Hepatic stellate cell (primary cell): ENCODE measurements at regions not wholly inside any gene's neighbourhood (a gene's known extent, or its start where the extent isn't known, plus 50 kb on each side); places are given as distances from the start of the nearest gene placed in this dataset.
"Not testable (repeated sequence)": the region's sequence is repeated elsewhere in the genome, so short reads cannot be mapped to it uniquely, and the experiment has no call there.

Experiments
- DNase-seq: peaks from one replicate; pipeline ENCODE4 v3.0.0; 2011; ENCODE audit warnings: low spot score

- DNase-seq, result no peak
These were observed 392.1 kb upstream of the SALL1 start for GRCh38 chr16:51542981-51543815.

GRCh38 chr16:51540259-51540658 is 389.2 kb upstream of the SALL1 start:
- no peak for DNase-seq

GRCh38 chr16:51538707-51539498 is 387.8 kb upstream of the SALL1 start:
- DNase-seq, result peak; percentile 48

- DNase-seq, result no peak
These were observed 384.5 kb upstream of the SALL1 start for GRCh38 chr16:51535591-51535990.

- DNase-seq, result no peak
These were observed 381.5 kb upstream of the SALL1 start for GRCh38 chr16:51532551-51532950.

- no peak for DNase-seq
These were observed 380.2 kb upstream of the SALL1 start for GRCh38 chr16:51531271-51531670.

- no peak for DNase-seq
These were observed 376.3 kb upstream of the SALL1 start for GRCh38 chr16:51527349-51527748.

- DNase-seq, result no peak
These were observed 375.6 kb upstream of the SALL1 start for GRCh38 chr16:51526621-51527020.

- DNase-seq, result no peak
These were observed 373.7 kb upstream of the SALL1 start for GRCh38 chr16:51524555-51525373.

GRCh38 chr16:51524070-51524469 is 373.0 kb upstream of the SALL1 start:
- no peak for DNase-seq

- no peak for DNase-seq
These were observed 372.3 kb upstream of the SALL1 start for GRCh38 chr16:51523400-51523799.

GRCh38 chr16:51522902-51523301 is 371.8 kb upstream of the SALL1 start:
- DNase-seq, result no peak

- not testable (repeated sequence) for DNase-seq
These were observed 365.9 kb upstream of the SALL1 start for GRCh38 chr16:51516960-51517359.

- DNase-seq, result no peak
These were observed 359.3 kb upstream of the SALL1 start for GRCh38 chr16:51510416-51510815.

- DNase-seq, result no peak
These were observed 358.3 kb upstream of the SALL1 start for GRCh38 chr16:51509336-51509735.

GRCh38 chr16:51508490-51509212 is 357.6 kb upstream of the SALL1 start:
- DNase-seq, result no peak

GRCh38 chr16:51507286-51507685 is 356.2 kb upstream of the SALL1 start:
- no peak for DNase-seq

GRCh38 chr16:51500306-51500705 is 349.2 kb upstream of the SALL1 start:
- no peak for DNase-seq

- no peak for DNase-seq
These were observed 346.6 kb upstream of the SALL1 start for GRCh38 chr16:51497541-51498211.

GRCh38 chr16:51490866-51491265 is 339.8 kb upstream of the SALL1 start:
- no peak for DNase-seq

- no peak for DNase-seq
These were observed 336.8 kb upstream of the SALL1 start for GRCh38 chr16:51487880-51488279.
